ENCODE measurements at regions not wholly inside any gene's neighbourhood (a gene's known extent, or its start where the extent isn't known, plus 50 kb on each side); places are given as distances from the start of the nearest gene placed in this dataset.

DNA sequence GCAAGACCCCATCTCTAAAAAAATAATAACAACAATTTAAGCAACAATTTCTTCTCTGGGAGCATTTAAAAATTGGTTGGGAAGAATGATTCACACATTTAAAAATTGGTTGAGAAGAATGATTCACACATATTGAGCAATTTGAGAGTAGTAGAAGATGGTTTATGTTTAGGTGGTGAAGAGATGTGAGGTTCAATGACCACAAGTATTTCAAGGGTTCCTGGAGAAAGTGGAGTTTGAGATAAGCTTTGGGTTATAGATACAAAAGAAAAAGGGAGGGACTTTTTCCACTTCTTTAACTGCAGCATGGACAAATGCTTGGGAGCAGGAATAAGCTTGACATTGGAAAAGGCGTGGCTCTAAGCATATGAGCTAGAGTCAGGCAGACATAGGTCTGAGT is 145.7 kb upstream of the NPHP3 start:
- Histone ChIP-seq H3K27ac (no peak overlapping the region), H3K4me1 (ENCODE audit: low read depth) (no peaks in the 10 kb centered on the region), H3K36me3 (no peaks in the 10 kb centered on the region), H3K27me3 (no peaks in the 10 kb centered on the region), H3K9me3 (ENCODE audit: low read depth) (no peaks in the 10 kb centered on the region), H3K4me3 (no peak overlapping the region)
- TF ChIP-seq CTCF (IDR thresholded peaks at IDR 0.05; ENCODE audit: low read depth, low read length): no peak
- peak in 1 of 2 donors; percentile 84 for DNase-seq (ENCODE audit: low read depth in 1 of 2, low spot score in 1 of 2)

GRCh38 chr3:132867526-132867925 is 145.3 kb upstream of the NPHP3 start:
- H3K27ac ChIP-seq: no peak overlapping the region
- DNase-seq (ENCODE audit: low read depth in 1 of 2, low spot score in 1 of 2): peak in 1 of 2 donors; percentile 38
- H3K4me3 ChIP-seq: no peak overlapping the region
- no peaks in the 10 kb centered on the region for H3K4me1 ChIP-seq (ENCODE audit: low read depth)
- no peaks in the 10 kb centered on the region for H3K36me3 ChIP-seq
- no peaks in the 10 kb centered on the region for H3K27me3 ChIP-seq
- no peaks in the 10 kb centered on the region for H3K9me3 ChIP-seq (ENCODE audit: low read depth)
- no peak for TF ChIP-seq CTCF (IDR thresholded peaks at IDR 0.05; ENCODE audit: low read depth, low read length)

- H3K4me3 ChIP-seq: no peak overlapping the region
- H3K27me3 ChIP-seq: no peaks in the 10 kb centered on the region
- H3K4me1 ChIP-seq (ENCODE audit: low read depth): no peaks in the 10 kb centered on the region
- no peaks in the 10 kb centered on the region for H3K9me3 ChIP-seq (ENCODE audit: low read depth)
- no peak for DNase-seq (ENCODE audit: low read depth in 1 of 2, low spot score in 1 of 2)
- H3K36me3 ChIP-seq: no peaks in the 10 kb centered on the region
- no peak for TF ChIP-seq CTCF (IDR thresholded peaks at IDR 0.05; ENCODE audit: low read depth, low read length)
- no peak overlapping the region for H3K27ac ChIP-seq
These were observed 135.1 kb upstream of the NPHP3 start for GRCh38 chr3:132857317-132857716.

- Histone ChIP-seq H3K9me3 (ENCODE audit: low read depth) (no peaks in the 10 kb centered on the region), H3K36me3 (no peaks in the 10 kb centered on the region), H3K27me3 (no peaks in the 10 kb centered on the region), H3K4me1 (ENCODE audit: low read depth) (no peaks in the 10 kb centered on the region), H3K27ac (no peak overlapping the region), H3K4me3 (no peak overlapping the region)
- no peak for TF ChIP-seq CTCF (IDR thresholded peaks at IDR 0.05; ENCODE audit: low read depth, low read length)
- DNase-seq (ENCODE audit: low read depth in 1 of 2, low spot score in 1 of 2): no peak
These were observed 132.8 kb upstream of the NPHP3 start for GRCh38 chr3:132854856-132855535.

DNA sequence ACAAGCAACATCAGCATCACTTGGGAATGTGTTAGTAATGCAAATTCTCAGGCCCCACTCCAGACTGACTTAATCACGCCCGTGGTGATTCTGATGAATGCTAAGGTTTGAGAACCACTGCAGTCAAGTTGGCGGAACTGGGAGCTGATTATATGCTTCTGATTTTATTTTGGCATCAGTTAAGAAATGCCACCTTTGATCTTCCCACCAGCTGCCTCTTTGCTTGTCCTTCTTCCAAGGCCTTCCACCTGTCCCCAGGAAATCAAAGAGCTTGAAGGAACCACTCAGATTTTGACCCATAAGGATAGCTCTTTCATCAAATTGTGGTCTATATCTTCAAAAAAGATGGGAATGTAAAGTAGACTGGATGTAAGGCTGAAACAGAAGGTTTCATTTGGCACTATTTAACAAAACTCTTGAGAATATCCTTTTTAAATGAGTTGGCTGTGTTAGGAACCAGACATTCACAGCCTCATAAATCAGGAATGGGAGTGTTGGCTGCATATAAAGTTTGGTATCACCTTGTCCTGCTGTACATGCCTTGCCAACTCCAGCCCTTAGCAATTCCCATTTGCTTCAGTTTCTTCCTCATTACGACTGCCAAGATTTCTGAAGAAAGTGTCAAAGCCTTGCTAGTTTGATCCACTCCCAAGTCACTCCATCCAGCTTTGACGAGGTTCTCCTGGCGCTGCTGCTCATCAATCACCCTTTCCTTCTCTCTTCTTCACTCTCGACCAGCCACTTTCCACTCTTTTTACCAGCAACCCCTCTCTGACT is 125.8 kb upstream of the NPHP3 start:
- no peak for TF ChIP-seq CTCF (IDR thresholded peaks at IDR 0.05; ENCODE audit: low read depth, low read length)

More for the DNA sequence above, 125.8 kb upstream of the NPHP3 start:
- H3K9me3 ChIP-seq (ENCODE audit: low read depth): no peaks in the 10 kb centered on the region
- H3K4me3 ChIP-seq: no peak overlapping the region
- no peak overlapping the region for H3K27ac ChIP-seq
- no peaks in the 10 kb centered on the region for H3K36me3 ChIP-seq
- no peaks in the 10 kb centered on the region for H3K4me1 ChIP-seq (ENCODE audit: low read depth)
- no peak for DNase-seq (ENCODE audit: low read depth in 1 of 2, low spot score in 1 of 2)
- no peaks in the 10 kb centered on the region for H3K27me3 ChIP-seq
